K562 (cell line): ENCODE measurements at regions not wholly inside any gene's neighbourhood (a gene's known extent, or its start where the extent isn't known, plus 50 kb on each side); places are given as distances from the start of the nearest gene placed in this dataset.

Experiments
- TCF3 ChIP-seq: sonication (generic); formaldehyde crosslinking; IDR thresholded peaks from 2 replicates; pipeline ENCODE4 v1.4.0; 2020; ENCODE audit warnings: mild to moderate bottlenecking, missing genetic modification reagents
- ZNF445 ChIP-seq: fragments of 250-450 bp; sonication (Bioruptor Pico); IDR thresholded peaks from 2 replicates; pipeline ENCODE4 v1.4.0; 2020; ENCODE audit warnings: low read depth, mild to moderate bottlenecking, moderate library complexity
- ZNF79 ChIP-seq: fragments of 250-450 bp; sonication (Bioruptor Pico); IDR thresholded peaks from 2 replicates; pipeline ENCODE4 v1.4.0; 2020; ENCODE audit warnings: low read depth, mild to moderate bottlenecking, moderate library complexity
- TF ChIP-seq, protein P1 (sequence below): fragments of 450-650 bp; IDR thresholded peaks from 2 replicates; pipeline ENCODE4 v1.6.1; 2016; ENCODE audit warnings: mild to moderate bottlenecking, moderate library complexity

DNA sequence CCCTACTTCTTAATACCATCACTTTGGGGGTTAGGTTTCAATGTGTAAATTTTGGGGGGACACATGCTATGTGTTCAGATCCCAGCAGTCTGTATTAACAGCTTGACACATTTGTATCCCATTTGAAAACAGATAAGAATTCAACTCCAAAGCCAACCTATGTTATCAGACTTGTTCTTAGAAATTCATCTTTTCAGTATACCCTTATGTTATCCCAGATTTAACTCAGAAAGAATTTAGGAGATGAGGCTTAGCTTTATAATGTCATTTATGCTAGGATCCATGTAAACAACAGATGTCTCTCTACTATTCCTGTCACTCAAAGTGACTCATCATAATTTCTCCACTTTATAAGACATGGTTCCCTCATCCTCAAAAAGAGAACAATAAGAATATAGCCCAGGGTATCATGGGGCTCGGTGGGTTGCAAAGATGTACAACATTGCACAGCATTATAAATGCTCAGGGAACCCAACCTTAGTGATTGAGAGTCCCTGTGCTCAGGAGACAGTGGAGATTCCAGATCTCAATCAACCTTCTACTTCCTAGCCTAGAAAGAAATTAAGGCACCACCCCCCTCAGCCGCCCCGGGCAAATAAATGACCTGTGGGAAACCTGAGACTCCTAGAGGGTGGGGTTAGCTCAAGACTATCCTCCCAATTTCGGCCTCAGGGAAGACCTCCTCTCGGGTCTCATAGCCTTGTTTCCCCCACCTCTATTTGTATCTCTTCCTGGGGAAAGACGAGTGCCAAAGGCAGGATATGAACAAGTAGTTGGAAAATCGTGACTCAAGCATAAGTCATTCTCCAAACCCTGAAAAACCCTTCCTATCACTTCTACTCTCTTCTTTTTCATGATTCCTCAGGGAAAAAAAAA is 265.1 kb upstream of the CAMK1G start (continued):
- TF ChIP-seq, protein P1, sequence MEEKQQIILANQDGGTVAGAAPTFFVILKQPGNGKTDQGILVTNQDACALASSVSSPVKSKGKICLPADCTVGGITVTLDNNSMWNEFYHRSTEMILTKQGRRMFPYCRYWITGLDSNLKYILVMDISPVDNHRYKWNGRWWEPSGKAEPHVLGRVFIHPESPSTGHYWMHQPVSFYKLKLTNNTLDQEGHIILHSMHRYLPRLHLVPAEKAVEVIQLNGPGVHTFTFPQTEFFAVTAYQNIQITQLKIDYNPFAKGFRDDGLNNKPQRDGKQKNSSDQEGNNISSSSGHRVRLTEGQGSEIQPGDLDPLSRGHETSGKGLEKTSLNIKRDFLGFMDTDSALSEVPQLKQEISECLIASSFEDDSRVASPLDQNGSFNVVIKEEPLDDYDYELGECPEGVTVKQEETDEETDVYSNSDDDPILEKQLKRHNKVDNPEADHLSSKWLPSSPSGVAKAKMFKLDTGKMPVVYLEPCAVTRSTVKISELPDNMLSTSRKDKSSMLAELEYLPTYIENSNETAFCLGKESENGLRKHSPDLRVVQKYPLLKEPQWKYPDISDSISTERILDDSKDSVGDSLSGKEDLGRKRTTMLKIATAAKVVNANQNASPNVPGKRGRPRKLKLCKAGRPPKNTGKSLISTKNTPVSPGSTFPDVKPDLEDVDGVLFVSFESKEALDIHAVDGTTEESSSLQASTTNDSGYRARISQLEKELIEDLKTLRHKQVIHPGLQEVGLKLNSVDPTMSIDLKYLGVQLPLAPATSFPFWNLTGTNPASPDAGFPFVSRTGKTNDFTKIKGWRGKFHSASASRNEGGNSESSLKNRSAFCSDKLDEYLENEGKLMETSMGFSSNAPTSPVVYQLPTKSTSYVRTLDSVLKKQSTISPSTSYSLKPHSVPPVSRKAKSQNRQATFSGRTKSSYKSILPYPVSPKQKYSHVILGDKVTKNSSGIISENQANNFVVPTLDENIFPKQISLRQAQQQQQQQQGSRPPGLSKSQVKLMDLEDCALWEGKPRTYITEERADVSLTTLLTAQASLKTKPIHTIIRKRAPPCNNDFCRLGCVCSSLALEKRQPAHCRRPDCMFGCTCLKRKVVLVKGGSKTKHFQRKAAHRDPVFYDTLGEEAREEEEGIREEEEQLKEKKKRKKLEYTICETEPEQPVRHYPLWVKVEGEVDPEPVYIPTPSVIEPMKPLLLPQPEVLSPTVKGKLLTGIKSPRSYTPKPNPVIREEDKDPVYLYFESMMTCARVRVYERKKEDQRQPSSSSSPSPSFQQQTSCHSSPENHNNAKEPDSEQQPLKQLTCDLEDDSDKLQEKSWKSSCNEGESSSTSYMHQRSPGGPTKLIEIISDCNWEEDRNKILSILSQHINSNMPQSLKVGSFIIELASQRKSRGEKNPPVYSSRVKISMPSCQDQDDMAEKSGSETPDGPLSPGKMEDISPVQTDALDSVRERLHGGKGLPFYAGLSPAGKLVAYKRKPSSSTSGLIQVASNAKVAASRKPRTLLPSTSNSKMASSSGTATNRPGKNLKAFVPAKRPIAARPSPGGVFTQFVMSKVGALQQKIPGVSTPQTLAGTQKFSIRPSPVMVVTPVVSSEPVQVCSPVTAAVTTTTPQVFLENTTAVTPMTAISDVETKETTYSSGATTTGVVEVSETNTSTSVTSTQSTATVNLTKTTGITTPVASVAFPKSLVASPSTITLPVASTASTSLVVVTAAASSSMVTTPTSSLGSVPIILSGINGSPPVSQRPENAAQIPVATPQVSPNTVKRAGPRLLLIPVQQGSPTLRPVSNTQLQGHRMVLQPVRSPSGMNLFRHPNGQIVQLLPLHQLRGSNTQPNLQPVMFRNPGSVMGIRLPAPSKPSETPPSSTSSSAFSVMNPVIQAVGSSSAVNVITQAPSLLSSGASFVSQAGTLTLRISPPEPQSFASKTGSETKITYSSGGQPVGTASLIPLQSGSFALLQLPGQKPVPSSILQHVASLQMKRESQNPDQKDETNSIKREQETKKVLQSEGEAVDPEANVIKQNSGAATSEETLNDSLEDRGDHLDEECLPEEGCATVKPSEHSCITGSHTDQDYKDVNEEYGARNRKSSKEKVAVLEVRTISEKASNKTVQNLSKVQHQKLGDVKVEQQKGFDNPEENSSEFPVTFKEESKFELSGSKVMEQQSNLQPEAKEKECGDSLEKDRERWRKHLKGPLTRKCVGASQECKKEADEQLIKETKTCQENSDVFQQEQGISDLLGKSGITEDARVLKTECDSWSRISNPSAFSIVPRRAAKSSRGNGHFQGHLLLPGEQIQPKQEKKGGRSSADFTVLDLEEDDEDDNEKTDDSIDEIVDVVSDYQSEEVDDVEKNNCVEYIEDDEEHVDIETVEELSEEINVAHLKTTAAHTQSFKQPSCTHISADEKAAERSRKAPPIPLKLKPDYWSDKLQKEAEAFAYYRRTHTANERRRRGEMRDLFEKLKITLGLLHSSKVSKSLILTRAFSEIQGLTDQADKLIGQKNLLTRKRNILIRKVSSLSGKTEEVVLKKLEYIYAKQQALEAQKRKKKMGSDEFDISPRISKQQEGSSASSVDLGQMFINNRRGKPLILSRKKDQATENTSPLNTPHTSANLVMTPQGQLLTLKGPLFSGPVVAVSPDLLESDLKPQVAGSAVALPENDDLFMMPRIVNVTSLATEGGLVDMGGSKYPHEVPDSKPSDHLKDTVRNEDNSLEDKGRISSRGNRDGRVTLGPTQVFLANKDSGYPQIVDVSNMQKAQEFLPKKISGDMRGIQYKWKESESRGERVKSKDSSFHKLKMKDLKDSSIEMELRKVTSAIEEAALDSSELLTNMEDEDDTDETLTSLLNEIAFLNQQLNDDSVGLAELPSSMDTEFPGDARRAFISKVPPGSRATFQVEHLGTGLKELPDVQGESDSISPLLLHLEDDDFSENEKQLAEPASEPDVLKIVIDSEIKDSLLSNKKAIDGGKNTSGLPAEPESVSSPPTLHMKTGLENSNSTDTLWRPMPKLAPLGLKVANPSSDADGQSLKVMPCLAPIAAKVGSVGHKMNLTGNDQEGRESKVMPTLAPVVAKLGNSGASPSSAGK, result no peak
- TF ChIP-seq TCF3 (CRISPR knock-in tag) (no peak), ZNF79 (CRISPR knock-in tag) (no peak), ZNF445 (CRISPR knock-in tag) (no peak)
